ENCODE measurements at regions not wholly inside any gene's neighbourhood (a gene's known extent, or its start where the extent isn't known, plus 50 kb on each side); places are given as distances from the start of the nearest gene placed in this dataset.

DNA sequence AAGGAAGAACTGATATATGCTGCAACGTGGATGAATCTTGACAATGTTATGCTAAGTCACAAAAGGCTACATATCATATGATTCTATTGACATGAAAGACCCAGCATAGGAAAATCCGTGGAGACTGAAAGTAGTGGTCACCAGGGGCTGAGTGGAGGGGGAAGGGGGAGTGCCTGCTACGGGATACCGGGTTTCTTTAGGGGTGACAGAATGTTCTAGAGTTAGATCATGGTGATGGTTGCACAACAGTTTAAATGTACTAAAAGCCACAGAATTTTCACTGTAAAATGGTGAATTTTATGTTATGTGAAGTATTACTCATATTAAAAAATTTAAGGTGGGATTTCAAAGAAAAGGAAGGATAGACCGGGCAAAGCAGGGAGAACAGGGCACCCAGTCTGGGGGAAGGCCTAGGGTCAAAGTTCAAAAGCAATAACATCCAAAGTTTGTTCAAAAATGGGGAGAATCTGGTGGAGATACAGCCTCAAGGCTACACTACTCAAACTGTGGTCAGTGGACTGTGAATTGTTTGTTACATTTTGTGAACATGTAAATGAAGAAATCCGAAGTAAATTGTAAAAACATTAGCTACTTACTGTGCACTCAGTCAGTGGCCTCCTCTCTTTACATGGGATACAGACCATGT lies 74.2 kb upstream of the FNDC3B start:
- H3K4me3 ChIP-seq (ENCODE audit: low read depth, low read length): no peak overlapping the region
- no peak for DNase-seq (ENCODE audit: low read depth)
- TF ChIP-seq, protein P1, sequence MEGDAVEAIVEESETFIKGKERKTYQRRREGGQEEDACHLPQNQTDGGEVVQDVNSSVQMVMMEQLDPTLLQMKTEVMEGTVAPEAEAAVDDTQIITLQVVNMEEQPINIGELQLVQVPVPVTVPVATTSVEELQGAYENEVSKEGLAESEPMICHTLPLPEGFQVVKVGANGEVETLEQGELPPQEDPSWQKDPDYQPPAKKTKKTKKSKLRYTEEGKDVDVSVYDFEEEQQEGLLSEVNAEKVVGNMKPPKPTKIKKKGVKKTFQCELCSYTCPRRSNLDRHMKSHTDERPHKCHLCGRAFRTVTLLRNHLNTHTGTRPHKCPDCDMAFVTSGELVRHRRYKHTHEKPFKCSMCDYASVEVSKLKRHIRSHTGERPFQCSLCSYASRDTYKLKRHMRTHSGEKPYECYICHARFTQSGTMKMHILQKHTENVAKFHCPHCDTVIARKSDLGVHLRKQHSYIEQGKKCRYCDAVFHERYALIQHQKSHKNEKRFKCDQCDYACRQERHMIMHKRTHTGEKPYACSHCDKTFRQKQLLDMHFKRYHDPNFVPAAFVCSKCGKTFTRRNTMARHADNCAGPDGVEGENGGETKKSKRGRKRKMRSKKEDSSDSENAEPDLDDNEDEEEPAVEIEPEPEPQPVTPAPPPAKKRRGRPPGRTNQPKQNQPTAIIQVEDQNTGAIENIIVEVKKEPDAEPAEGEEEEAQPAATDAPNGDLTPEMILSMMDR (IDR thresholded peaks at IDR 0.05; ENCODE audit: insufficient read depth, low read length): no peak

DNA sequence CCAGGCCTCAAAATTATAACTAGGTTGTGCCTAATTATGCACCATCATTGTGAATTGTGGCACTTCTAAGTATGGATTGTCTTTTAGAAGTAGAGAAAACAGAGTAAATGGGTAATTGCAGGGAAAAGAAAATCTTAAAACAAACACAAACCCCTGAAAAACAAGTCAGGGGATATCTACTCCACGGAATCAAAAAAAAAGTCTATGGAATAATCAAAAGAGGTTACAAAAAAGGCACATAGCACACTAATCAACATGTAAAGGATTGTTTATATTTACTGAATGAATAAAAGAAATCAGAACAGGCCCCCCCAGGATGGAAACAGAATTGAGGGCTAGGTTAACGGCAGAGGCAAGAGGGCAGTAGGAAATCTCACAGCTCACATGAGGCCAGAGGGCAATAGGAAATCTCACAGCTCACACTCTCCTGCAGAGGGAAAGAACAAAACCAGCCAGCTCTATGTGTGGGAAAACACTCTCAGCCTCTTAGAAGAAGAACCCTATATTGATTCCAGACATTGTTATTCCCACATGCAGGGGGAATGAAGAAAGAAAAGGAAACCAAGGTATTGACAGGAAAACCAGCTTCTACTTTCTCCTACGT lies 72.7 kb upstream of the FNDC3B start:
- H3K4me3 ChIP-seq (ENCODE audit: low read depth, low read length): no peak overlapping the region
- TF ChIP-seq, protein P1 (IDR thresholded peaks at IDR 0.05; ENCODE audit: insufficient read depth, low read length): no peak
- DNase-seq (ENCODE audit: low read depth): no peak

DNA sequence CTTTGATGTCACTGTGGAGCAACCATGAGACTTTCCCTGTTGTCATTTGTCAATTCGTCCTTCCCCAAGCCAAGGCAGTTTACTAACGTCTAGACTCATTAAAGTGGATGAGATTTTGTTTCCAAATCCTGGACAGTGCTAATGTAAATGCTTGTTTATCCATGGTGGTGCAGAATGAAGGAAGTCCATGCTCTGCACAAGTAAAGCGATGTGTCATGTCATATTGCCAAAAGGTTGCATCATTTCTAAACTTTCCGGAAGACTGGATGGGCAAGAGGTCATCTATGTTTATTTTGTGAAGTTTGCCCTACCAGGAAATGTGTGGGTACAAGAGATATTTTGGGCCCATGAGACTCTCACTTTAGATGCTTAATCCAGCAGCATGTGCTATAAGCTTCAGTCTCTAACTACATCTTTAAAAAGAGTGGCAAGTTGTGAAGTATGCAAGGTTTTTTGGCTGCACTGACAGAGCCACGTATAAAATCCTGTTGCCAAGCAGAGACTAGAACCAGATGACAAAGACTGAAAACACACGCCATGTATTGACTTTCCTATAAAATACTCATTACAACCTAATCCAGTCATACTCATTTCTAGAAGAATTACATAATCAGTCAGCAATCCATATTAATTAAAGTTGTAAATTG lies 72.1 kb upstream of the FNDC3B start:
- H3K4me3 ChIP-seq (ENCODE audit: low read depth, low read length): no peak overlapping the region
- peak; percentile 96 for DNase-seq (ENCODE audit: low read depth)
- TF ChIP-seq, protein P1 (IDR thresholded peaks at IDR 0.05; ENCODE audit: insufficient read depth, low read length): no peak

DNA sequence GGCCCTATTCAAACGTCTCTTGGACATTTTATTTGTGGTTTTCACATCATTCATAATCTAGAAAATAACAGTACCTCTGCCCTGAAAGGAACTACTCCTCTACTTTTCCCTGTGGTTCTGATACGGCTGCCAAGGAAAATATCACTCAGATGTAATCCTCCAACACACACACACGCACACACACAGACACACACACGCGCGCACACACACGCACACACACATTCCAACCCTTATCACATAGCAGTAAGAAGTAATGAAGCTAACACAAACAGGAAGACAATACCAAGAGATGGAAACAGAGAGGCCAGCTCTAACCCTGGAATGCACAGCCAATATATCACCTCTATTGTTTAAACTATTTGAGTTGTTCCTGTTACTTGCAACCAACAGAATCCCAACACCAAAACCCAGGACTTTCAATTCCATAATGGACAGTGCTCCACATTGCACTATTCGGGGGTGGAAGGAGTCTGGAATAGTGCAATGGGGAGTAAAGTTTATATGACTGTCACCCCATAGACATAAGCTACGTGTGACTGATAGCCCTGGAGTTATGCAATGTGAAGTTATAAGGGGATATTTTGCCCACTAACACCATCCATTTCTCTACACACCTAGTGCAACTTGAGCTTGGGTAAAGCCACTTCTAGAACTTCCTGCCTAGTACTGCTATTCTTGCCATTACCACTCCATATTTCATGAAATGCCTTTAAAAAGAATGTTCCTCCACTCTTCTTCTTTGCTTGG lies 71.3 kb upstream of the FNDC3B start:
- peak; percentile 96 for DNase-seq (ENCODE audit: low read depth)
- H3K4me3 ChIP-seq (ENCODE audit: low read depth, low read length): no peak overlapping the region
- TF ChIP-seq, protein P1 (IDR thresholded peaks at IDR 0.05; ENCODE audit: insufficient read depth, low read length): no peak

DNA sequence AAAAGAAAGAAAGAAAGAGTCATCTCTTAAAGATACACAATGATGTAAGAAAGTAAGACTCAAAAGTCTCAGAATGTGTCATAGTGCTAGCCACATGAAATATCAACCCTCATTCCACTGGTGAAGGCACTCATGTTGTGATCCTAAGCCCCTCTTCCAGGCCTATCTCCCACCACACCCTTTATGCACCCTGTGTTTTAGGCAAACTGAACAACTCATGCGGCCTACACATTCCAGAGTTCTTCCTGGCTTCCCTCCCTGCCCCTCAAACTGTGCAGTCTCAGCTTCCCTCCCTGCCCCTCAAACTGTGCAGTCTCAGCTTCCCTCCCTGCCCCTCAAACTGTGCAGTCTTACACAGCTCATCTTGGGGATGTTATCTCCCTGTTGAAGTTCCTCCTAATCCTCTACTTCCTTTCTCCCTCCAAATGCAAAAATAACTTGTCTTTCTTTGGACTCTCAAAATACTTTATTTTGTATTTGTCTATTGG lies 69.0 kb upstream of the FNDC3B start:
- TF ChIP-seq, protein P1 (IDR thresholded peaks at IDR 0.05; ENCODE audit: insufficient read depth, low read length): no peak
- no peak overlapping the region for H3K4me3 ChIP-seq (ENCODE audit: low read depth, low read length)
- peak; percentile 46 for DNase-seq (ENCODE audit: low read depth)

DNA sequence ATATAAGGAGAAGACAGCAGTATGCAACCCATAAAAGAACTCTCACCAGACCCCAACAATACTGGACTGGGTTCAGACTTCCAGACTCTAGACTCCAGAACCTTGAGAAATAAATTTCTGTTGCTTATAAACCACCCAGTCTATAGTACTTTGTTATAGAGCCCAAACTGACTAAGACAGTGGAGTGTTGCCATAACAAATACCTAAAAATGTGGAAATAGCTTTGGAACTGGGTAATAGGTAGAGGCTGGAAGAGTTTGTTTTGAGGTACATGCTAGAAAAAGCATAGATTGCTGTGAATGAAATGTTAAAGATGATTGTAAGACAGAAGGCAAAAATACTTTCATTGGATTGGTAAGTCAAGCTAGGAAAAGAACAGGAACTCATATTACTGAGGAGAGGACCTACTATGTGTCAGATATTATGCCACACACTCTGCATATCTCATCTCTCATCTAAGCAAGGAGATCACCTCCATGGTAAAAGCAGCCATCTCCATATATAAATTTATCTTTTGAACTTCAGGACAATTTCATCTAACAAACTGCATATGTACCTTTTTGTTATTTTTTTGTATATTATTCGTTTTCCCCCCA lies 67.4 kb upstream of the FNDC3B start:
- H3K4me3 ChIP-seq (ENCODE audit: low read depth, low read length): no peak overlapping the region
- TF ChIP-seq, protein P1 (IDR thresholded peaks at IDR 0.05; ENCODE audit: insufficient read depth, low read length): no peak
- DNase-seq (ENCODE audit: low read depth): peak; percentile 54
